Lower lobe of right lung (tissue), 2 donors: ENCODE measurements at regions not wholly inside any gene's neighbourhood (a gene's known extent, or its start where the extent isn't known, plus 50 kb on each side); places are given as distances from the start of the nearest gene placed in this dataset.

Source experiments
- ATAC-seq, 2 donors: fragments of 200-7000 bp; cut with Tn5 transposase; one replicate each; pipeline ENCODE4 v1.9.1; 2020 to 2022; ENCODE audit warnings: mild to moderate bottlenecking in 2 of 2, moderate library complexity in 2 of 2
- DNase-seq: peaks from one replicate; pipeline ENCODE4 v3.0.0-alpha.2; 2020
- H3K27ac ChIP-seq: fragments of 200-600 bp; one replicate; pipeline ENCODE4 v1.8.0; 2022
- H3K27me3 ChIP-seq: fragments of 200-600 bp; one replicate; pipeline ENCODE4 v1.8.0; 2022; ENCODE audit warnings: low read depth
- H3K36me3 ChIP-seq: fragments of 200-600 bp; one replicate; pipeline ENCODE4 v1.8.0; 2022; ENCODE audit warnings: mild to moderate bottlenecking
- H3K4me1 ChIP-seq: fragments of 200-600 bp; one replicate; pipeline ENCODE4 v1.8.0; 2022
- H3K4me3 ChIP-seq: fragments of 200-600 bp; one replicate; pipeline ENCODE4 v1.8.0; 2022; ENCODE audit warnings: mild to moderate bottlenecking
- H3K9me3 ChIP-seq: fragments of 200-600 bp; one replicate; pipeline ENCODE4 v1.8.0; 2022
- CTCF ChIP-seq: fragments of 200-600 bp; IDR thresholded peaks from one replicate; pipeline ENCODE4 v1.8.0; 2022; ENCODE audit warnings: antibody characterized with exemption, mild to moderate bottlenecking
- intact Hi-C: fragments of 100-400 bp; cut with DNase I; formaldehyde crosslinking; loops from one replicate; pipeline ENCODE4 v1.11.0; 2022
- donor health status: DM: no; HTN: yes; CAD: no; lungs with severe emphysema.

- Histone ChIP-seq H3K4me3 (no peak overlapping the region), H3K27me3 (no peaks in the 10 kb centered on the region), H3K36me3 (no peaks in the 10 kb centered on the region), H3K9me3 (no peaks in the 10 kb centered on the region), H3K4me1 (no peaks in the 10 kb centered on the region), H3K27ac (no peak overlapping the region)
- ATAC-seq (no peak), DNase-seq (no peak)
- intact Hi-C loops = no loop called here
- TF ChIP-seq CTCF = no peak
Observed at GRCh38 chr1:222346955-222347354, 200.9 kb downstream of the HHIPL2 start.

- intact Hi-C loops = no loop called here
- Histone ChIP-seq H3K4me3 (no peak overlapping the region), H3K27ac (no peak overlapping the region), H3K36me3 (no peaks in the 10 kb centered on the region), H3K27me3 (no peaks in the 10 kb centered on the region), H3K4me1 (no peaks in the 10 kb centered on the region), H3K9me3 (no peaks in the 10 kb centered on the region)
- TF ChIP-seq CTCF = no peak
- DNase-seq (no peak), ATAC-seq (no peak)
Observed at GRCh38 chr1:222339376-222339947, 208.4 kb downstream of the HHIPL2 start.

GRCh38 chr1:222335586-222335985 is 212.3 kb downstream of the HHIPL2 start:
- intact Hi-C loops = no loop called here
- H3K27me3 ChIP-seq = no peaks in the 10 kb centered on the region

GRCh38 chr1:222334026-222334680 is 213.8 kb downstream of the HHIPL2 start:
- intact Hi-C loops = no loop called here
- Histone ChIP-seq H3K4me1 (no peaks in the 10 kb centered on the region), H3K27ac (no peak overlapping the region), H3K4me3 (no peak overlapping the region), H3K9me3 (no peaks in the 10 kb centered on the region), H3K27me3 (no peaks in the 10 kb centered on the region), H3K36me3 (no peaks in the 10 kb centered on the region)
- TF ChIP-seq CTCF = no peak
- DNase-seq (no peak), ATAC-seq (no peak)

More at GRCh38 chr1:222335586-222335985, 212.3 kb downstream of the HHIPL2 start:
- ATAC-seq = no peak
- Histone ChIP-seq H3K4me1 (no peaks in the 10 kb centered on the region), H3K4me3 (no peak overlapping the region), H3K36me3 (no peaks in the 10 kb centered on the region), H3K9me3 (no peaks in the 10 kb centered on the region), H3K27ac (no peak overlapping the region)
- DNase-seq = no peak
- no peak for TF ChIP-seq CTCF

- Histone ChIP-seq H3K27me3 (no peaks in the 10 kb centered on the region), H3K9me3 (no peaks in the 10 kb centered on the region), H3K27ac (no peak overlapping the region), H3K4me3 (no peak overlapping the region), H3K4me1 (no peaks in the 10 kb centered on the region), H3K36me3 (no peaks in the 10 kb centered on the region)
- no peak for TF ChIP-seq CTCF
- intact Hi-C loops = no loop called here
- no peak for ATAC-seq
- no peak for DNase-seq
Observed at GRCh38 chr1:222331765-222332164, 216.1 kb downstream of the HHIPL2 start.
